ENCODE measurements at regions not wholly inside any gene's neighbourhood (a gene's known extent, or its start where the extent isn't known, plus 50 kb on each side); places are given as distances from the start of the nearest gene placed in this dataset.

- no peak for DNase-seq
- no peaks in the 10 kb centered on the region for H3K4me1 ChIP-seq (ENCODE audit: control insufficient read depth, insufficient read depth, low read length)
Observed at GRCh38 chr18:67608191-67608590, 91.7 kb upstream of the DSEL start.

GRCh38 chr18:67600181-67601180 lies 84.0 kb upstream of the DSEL start:
- Histone ChIP-seq H3K9me3 (ENCODE audit: control insufficient read depth, low read depth, low read length) (no peaks in the 10 kb centered on the region), H3K27ac (ENCODE audit: low read length) (no peak overlapping the region), H3K36me3 (ENCODE audit: control insufficient read depth, insufficient read depth, low read length) (no peaks in the 10 kb centered on the region), H3K4me1 (ENCODE audit: control insufficient read depth, insufficient read depth, low read length) (no peaks in the 10 kb centered on the region), H3K4me3 (ENCODE audit: low read length) (no peak overlapping the region), H3K27me3 (ENCODE audit: control insufficient read depth, insufficient read depth, low read length) (no peaks in the 10 kb centered on the region)
- 42% methylated on average over 3 of the region's 7 CpGs for WGBS (ENCODE audit: insufficient coverage, low lambda C conversion rate)
- peak; percentile 19 to 79 for DNase-seq

More at GRCh38 chr18:67608191-67608590, 91.7 kb upstream of the DSEL start:
- Histone ChIP-seq H3K27ac (ENCODE audit: low read length) (no peak overlapping the region), H3K27me3 (ENCODE audit: control insufficient read depth, insufficient read depth, low read length) (no peaks in the 10 kb centered on the region), H3K36me3 (ENCODE audit: control insufficient read depth, insufficient read depth, low read length) (no peaks in the 10 kb centered on the region), H3K4me3 (ENCODE audit: low read length) (no peak overlapping the region), H3K9me3 (ENCODE audit: control insufficient read depth, low read depth, low read length) (no peaks in the 10 kb centered on the region)

- no peaks in the 10 kb centered on the region for H3K9me3 ChIP-seq (ENCODE audit: control insufficient read depth, low read depth, low read length)
- no peaks in the 10 kb centered on the region for H3K4me1 ChIP-seq (ENCODE audit: control insufficient read depth, insufficient read depth, low read length)
- H3K36me3 ChIP-seq (ENCODE audit: control insufficient read depth, insufficient read depth, low read length), result no peaks in the 10 kb centered on the region
- no peaks in the 10 kb centered on the region for H3K27me3 ChIP-seq (ENCODE audit: control insufficient read depth, insufficient read depth, low read length)
- no peak for DNase-seq
- WGBS (ENCODE audit: insufficient coverage, low lambda C conversion rate), result no CpG with 5 or more reads among the region's 2 CpGs
- no peak overlapping the region for H3K27ac ChIP-seq (ENCODE audit: low read length)
- no peak overlapping the region for H3K4me3 ChIP-seq (ENCODE audit: low read length)
Observed at GRCh38 chr18:67599277-67599676, 82.8 kb upstream of the DSEL start.

- Histone ChIP-seq H3K36me3 (ENCODE audit: control insufficient read depth, insufficient read depth, low read length) (no peaks in the 10 kb centered on the region), H3K4me3 (ENCODE audit: low read length) (no peak overlapping the region), H3K27me3 (ENCODE audit: control insufficient read depth, insufficient read depth, low read length) (no peaks in the 10 kb centered on the region), H3K9me3 (ENCODE audit: control insufficient read depth, low read depth, low read length) (no peaks in the 10 kb centered on the region), H3K4me1 (ENCODE audit: control insufficient read depth, insufficient read depth, low read length) (no peaks in the 10 kb centered on the region), H3K27ac (ENCODE audit: low read length) (no peak overlapping the region)
- 64% methylated on average over 1 of the region's 2 CpGs for WGBS (ENCODE audit: insufficient coverage, low lambda C conversion rate)
- DNase-seq, result no peak
Observed at GRCh38 chr18:67597759-67598158, 81.2 kb upstream of the DSEL start.

GRCh38 chr18:67596003-67596402 lies 79.5 kb upstream of the DSEL start:
- Histone ChIP-seq H3K9me3 (ENCODE audit: control insufficient read depth, low read depth, low read length) (no peaks in the 10 kb centered on the region), H3K4me3 (ENCODE audit: low read length) (no peak overlapping the region), H3K36me3 (ENCODE audit: control insufficient read depth, insufficient read depth, low read length) (no peaks in the 10 kb centered on the region), H3K4me1 (ENCODE audit: control insufficient read depth, insufficient read depth, low read length) (no peaks in the 10 kb centered on the region), H3K27ac (ENCODE audit: low read length) (no peak overlapping the region), H3K27me3 (ENCODE audit: control insufficient read depth, insufficient read depth, low read length) (no peaks in the 10 kb centered on the region)
- 100% methylated on average over 1 of the region's 1 CpG for WGBS (ENCODE audit: insufficient coverage, low lambda C conversion rate)
- no peak for DNase-seq

- H3K4me3 ChIP-seq (ENCODE audit: low read length), result no peak overlapping the region
- no peaks in the 10 kb centered on the region for H3K27me3 ChIP-seq (ENCODE audit: control insufficient read depth, insufficient read depth, low read length)
- WGBS (ENCODE audit: insufficient coverage, low lambda C conversion rate), result 33% methylated on average over 1 of the region's 3 CpGs
- no peaks in the 10 kb centered on the region for H3K36me3 ChIP-seq (ENCODE audit: control insufficient read depth, insufficient read depth, low read length)
- DNase-seq, result no peak
- H3K4me1 ChIP-seq (ENCODE audit: control insufficient read depth, insufficient read depth, low read length), result no peaks in the 10 kb centered on the region
- no peak overlapping the region for H3K27ac ChIP-seq (ENCODE audit: low read length)
- H3K9me3 ChIP-seq (ENCODE audit: control insufficient read depth, low read depth, low read length), result no peaks in the 10 kb centered on the region
Observed at GRCh38 chr18:67590571-67591141, 74.1 kb upstream of the DSEL start.

- DNase-seq, result no peak
- Histone ChIP-seq H3K27ac (ENCODE audit: low read length) (no peak overlapping the region), H3K36me3 (ENCODE audit: control insufficient read depth, insufficient read depth, low read length) (no peaks in the 10 kb centered on the region), H3K9me3 (ENCODE audit: control insufficient read depth, low read depth, low read length) (no peaks in the 10 kb centered on the region), H3K4me1 (ENCODE audit: control insufficient read depth, insufficient read depth, low read length) (no peaks in the 10 kb centered on the region), H3K4me3 (ENCODE audit: low read length) (no peak overlapping the region), H3K27me3 (ENCODE audit: control insufficient read depth, insufficient read depth, low read length) (no peaks in the 10 kb centered on the region)
- 100% methylated on average over 1 of the region's 3 CpGs for WGBS (ENCODE audit: insufficient coverage, low lambda C conversion rate)
Observed at GRCh38 chr18:67589325-67589724, 72.8 kb upstream of the DSEL start.

GRCh38 chr18:67586101-67586500 lies 69.6 kb upstream of the DSEL start:
- WGBS (ENCODE audit: insufficient coverage, low lambda C conversion rate), result 83% methylated on average over 1 of the region's 2 CpGs
- Histone ChIP-seq H3K36me3 (ENCODE audit: control insufficient read depth, insufficient read depth, low read length) (no peaks in the 10 kb centered on the region), H3K4me1 (ENCODE audit: control insufficient read depth, insufficient read depth, low read length) (no peaks in the 10 kb centered on the region), H3K27me3 (ENCODE audit: control insufficient read depth, insufficient read depth, low read length) (no peaks in the 10 kb centered on the region), H3K9me3 (ENCODE audit: control insufficient read depth, low read depth, low read length) (no peaks in the 10 kb centered on the region), H3K4me3 (ENCODE audit: low read length) (no peak overlapping the region), H3K27ac (ENCODE audit: low read length) (no peak overlapping the region)
- no peak for DNase-seq

GRCh38 chr18:67583621-67584020 lies 67.1 kb upstream of the DSEL start:
- no peaks in the 10 kb centered on the region for H3K36me3 ChIP-seq (ENCODE audit: control insufficient read depth, insufficient read depth, low read length)
- H3K27me3 ChIP-seq (ENCODE audit: control insufficient read depth, insufficient read depth, low read length), result no peaks in the 10 kb centered on the region
- no peak for DNase-seq
- no peak overlapping the region for H3K4me3 ChIP-seq (ENCODE audit: low read length)
- no peaks in the 10 kb centered on the region for H3K4me1 ChIP-seq (ENCODE audit: control insufficient read depth, insufficient read depth, low read length)
- H3K9me3 ChIP-seq (ENCODE audit: control insufficient read depth, low read depth, low read length), result no peaks in the 10 kb centered on the region
- no CpG with 5 or more reads among the region's 1 CpG for WGBS (ENCODE audit: insufficient coverage, low lambda C conversion rate)
- H3K27ac ChIP-seq (ENCODE audit: low read length), result no peak overlapping the region

GRCh38 chr18:67582488-67582887 lies 66.0 kb upstream of the DSEL start:
- 39% methylated on average over 2 of the region's 3 CpGs for WGBS (ENCODE audit: insufficient coverage, low lambda C conversion rate)
- H3K4me3 ChIP-seq (ENCODE audit: low read length), result no peak overlapping the region

More at GRCh38 chr18:67582488-67582887, 66.0 kb upstream of the DSEL start:
- Histone ChIP-seq H3K27me3 (ENCODE audit: control insufficient read depth, insufficient read depth, low read length) (no peaks in the 10 kb centered on the region), H3K27ac (ENCODE audit: low read length) (no peak overlapping the region), H3K9me3 (ENCODE audit: control insufficient read depth, low read depth, low read length) (no peaks in the 10 kb centered on the region), H3K36me3 (ENCODE audit: control insufficient read depth, insufficient read depth, low read length) (no peaks in the 10 kb centered on the region), H3K4me1 (ENCODE audit: control insufficient read depth, insufficient read depth, low read length) (no peaks in the 10 kb centered on the region)
- DNase-seq, result no peak
